Mesendoderm (in vitro differentiated cells): ENCODE measurements at regions not wholly inside any gene's neighbourhood (a gene's known extent, or its start where the extent isn't known, plus 50 kb on each side); places are given as distances from the start of the nearest gene placed in this dataset.

Experiments used
- DNase-seq: peaks from one replicate; pipeline ENCODE4 v3.0.0; 2013
- H2AK5ac ChIP-seq: 2 replicates; pipeline ENCODE4 v1.6.1; 2013; ENCODE audit warnings: low read length, inconsistent platforms
- H2BK120ac ChIP-seq: 2 replicates; pipeline ENCODE4 v1.6.1; 2013; ENCODE audit warnings: low read depth, mild to moderate bottlenecking, low read length, moderate library complexity, mixed read lengths
- H2BK15ac ChIP-seq: replicated peaks from 2 replicates; pipeline ENCODE4 v1.6.1; 2013; ENCODE audit warnings: low read depth, mild to moderate bottlenecking, moderate library complexity
- H2BK5ac ChIP-seq: 2 replicates; pipeline ENCODE4 v1.6.1; 2013; ENCODE audit warnings: low read length, inconsistent platforms
- H3K18ac ChIP-seq: 2 replicates; pipeline ENCODE4 v1.6.1; 2013; ENCODE audit warnings: mild to moderate bottlenecking, low read length, mixed read lengths
- H3K23ac ChIP-seq: one replicate; pipeline ENCODE4 v1.6.1; 2013; ENCODE audit warnings: low read length
- H3K27ac ChIP-seq: 2 replicates; pipeline ENCODE4 v1.5.1; 2013; ENCODE audit warnings: low read depth, mild to moderate bottlenecking, inconsistent platforms, low read length, moderate library complexity
- H3K27me3 ChIP-seq: 2 replicates; pipeline ENCODE4 v1.6.1; 2013; ENCODE audit warnings: low read length, control low read depth, mild to moderate bottlenecking, inconsistent platforms; ENCODE audit not compliant: insufficient read depth, poor library complexity
- H3K36me3 ChIP-seq: 2 replicates; pipeline ENCODE4 v1.6.1; 2013; ENCODE audit warnings: low read length, inconsistent platforms; ENCODE audit not compliant: control insufficient read depth, insufficient read depth
- H3K4ac ChIP-seq: one replicate; pipeline ENCODE4 v1.6.1; 2013; ENCODE audit warnings: low read depth, mild to moderate bottlenecking, low read length, moderate library complexity
- H3K4me1 ChIP-seq: 2 replicates; pipeline ENCODE4 v1.6.1; 2013; ENCODE audit warnings: low read depth, low read length, inconsistent platforms; ENCODE audit not compliant: control insufficient read depth
- H3K4me2 ChIP-seq: 2 replicates; pipeline ENCODE4 v1.6.1; 2013; ENCODE audit warnings: low read length
- H3K4me3 ChIP-seq: 2 replicates; pipeline ENCODE4 v1.5.1; 2013; ENCODE audit warnings: mild to moderate bottlenecking, low read length
- H3K56ac ChIP-seq: one replicate; pipeline ENCODE4 v1.6.1; 2013; ENCODE audit warnings: low read length
- H3K79me1 ChIP-seq: 2 replicates; pipeline ENCODE4 v1.6.1; 2013; ENCODE audit warnings: low read length, inconsistent platforms
- H3K79me2 ChIP-seq: 2 replicates; pipeline ENCODE4 v1.6.1; 2013; ENCODE audit warnings: mild to moderate bottlenecking, low read length; ENCODE audit not compliant: control insufficient read depth, insufficient read depth
- H3K9ac ChIP-seq: 2 replicates; pipeline ENCODE4 v1.6.1; 2013; ENCODE audit warnings: low read length, inconsistent platforms
- H4K5ac ChIP-seq: one replicate; pipeline ENCODE4 v1.6.1; 2013; ENCODE audit warnings: low read length
- H4K8ac ChIP-seq: one replicate; pipeline ENCODE4 v1.6.1; 2013; ENCODE audit warnings: low read depth, mild to moderate bottlenecking, control low read depth, low read length, moderate library complexity
- WGBS: extraction: QIAGEN DNeasy Blood & Tissue Kit; methylation state at CpG from one replicate; pipeline ENCODE4 v1.1.7; 2013; ENCODE audit warnings: low lambda C conversion rate, missing lambda C conversion rate; ENCODE audit not compliant: insufficient coverage; ENCODE audit errors: extremely low coverage; 5-methylcytosine and 5-hydroxymethylcytosine counted together

GRCh38 chr12:24066865-24067264 lies 117.4 kb upstream of the SOX5 start:
- H2BK15ac ChIP-seq, result no peak overlapping the region
- no peaks in the 10 kb centered on the region for H3K27me3 ChIP-seq
- H2AK5ac ChIP-seq, result no peak overlapping the region
- WGBS, result no CpG with 5 or more reads among the region's 2 CpGs
- H3K4me3 ChIP-seq, result no peak overlapping the region
- H3K27ac ChIP-seq, result no peak overlapping the region
- no peak overlapping the region for H4K8ac ChIP-seq
- no peak overlapping the region for H3K23ac ChIP-seq
- H3K4ac ChIP-seq, result no peak overlapping the region
- H3K79me2 ChIP-seq, result no peaks in the 10 kb centered on the region
- H4K5ac ChIP-seq, result no peak overlapping the region
- no peak overlapping the region for H2BK120ac ChIP-seq
- H2BK5ac ChIP-seq, result no peak overlapping the region
- H3K79me1 ChIP-seq, result no peaks in the 10 kb centered on the region
- no peak overlapping the region for H3K9ac ChIP-seq
- H3K4me1 ChIP-seq, result peaks cover 2% of the 10 kb centered on the region
- no peak overlapping the region for H3K18ac ChIP-seq
- no peaks in the 10 kb centered on the region for H3K36me3 ChIP-seq
- DNase-seq, result no peak
- H3K4me2 ChIP-seq, result no peak overlapping the region
- H3K56ac ChIP-seq, result no peak overlapping the region

- Histone ChIP-seq H4K5ac (no peak overlapping the region), H3K4ac (no peak overlapping the region), H3K56ac (no peak overlapping the region), H3K27me3 (no peaks in the 10 kb centered on the region), H2AK5ac (no peak overlapping the region), H3K27ac (no peak overlapping the region), H2BK120ac (no peak overlapping the region), H3K4me1 (peaks cover 2% of the 10 kb centered on the region), H3K23ac (no peak overlapping the region), H4K8ac (no peak overlapping the region), H3K79me1 (no peaks in the 10 kb centered on the region), H3K36me3 (no peaks in the 10 kb centered on the region), H3K18ac (no peak overlapping the region), H3K9ac (no peak overlapping the region), H3K4me2 (no peak overlapping the region), H2BK5ac (no peak overlapping the region), H2BK15ac (no peak overlapping the region), H3K4me3 (no peak overlapping the region), H3K79me2 (no peaks in the 10 kb centered on the region)
- DNase-seq, result no peak
Measured at GRCh38 chr12:24066097-24066496, 116.6 kb upstream of the SOX5 start.

GRCh38 chr12:24062642-24063245 lies 113.3 kb upstream of the SOX5 start:
- H2BK5ac ChIP-seq, result no peak overlapping the region
- no peaks in the 10 kb centered on the region for H3K79me1 ChIP-seq
- no peak overlapping the region for H2BK120ac ChIP-seq
- no peak overlapping the region for H4K8ac ChIP-seq
- DNase-seq, result no peak
- no peaks in the 10 kb centered on the region for H3K27me3 ChIP-seq
- H3K4me1 ChIP-seq, result no peaks in the 10 kb centered on the region
- no peak overlapping the region for H3K4me3 ChIP-seq
- no peak overlapping the region for H3K56ac ChIP-seq
- no CpG with 5 or more reads among the region's 1 CpG for WGBS
- H3K79me2 ChIP-seq, result no peaks in the 10 kb centered on the region
- H4K5ac ChIP-seq, result no peak overlapping the region
- no peak overlapping the region for H3K23ac ChIP-seq
- no peak overlapping the region for H2BK15ac ChIP-seq
- no peak overlapping the region for H3K9ac ChIP-seq
- no peaks in the 10 kb centered on the region for H3K36me3 ChIP-seq
- no peak overlapping the region for H3K4me2 ChIP-seq
- no peak overlapping the region for H3K4ac ChIP-seq
- H2AK5ac ChIP-seq, result no peak overlapping the region
- no peak overlapping the region for H3K27ac ChIP-seq
- no peak overlapping the region for H3K18ac ChIP-seq

- Histone ChIP-seq H3K18ac (no peak overlapping the region), H3K27me3 (no peaks in the 10 kb centered on the region), H4K5ac (no peak overlapping the region), H2BK15ac (no peak overlapping the region), H4K8ac (no peak overlapping the region), H3K79me1 (no peaks in the 10 kb centered on the region), H3K4me2 (no peak overlapping the region), H2BK5ac (no peak overlapping the region), H3K4me3 (no peak overlapping the region), H3K4ac (no peak overlapping the region), H3K56ac (no peak overlapping the region), H3K36me3 (no peaks in the 10 kb centered on the region), H3K27ac (no peak overlapping the region), H2AK5ac (no peak overlapping the region), H3K9ac (no peak overlapping the region), H3K79me2 (no peaks in the 10 kb centered on the region), H3K4me1 (no peaks in the 10 kb centered on the region), H3K23ac (no peak overlapping the region), H2BK120ac (no peak overlapping the region)
- WGBS, result no CpG with 5 or more reads among the region's 1 CpG
- DNase-seq, result no peak
Measured at GRCh38 chr12:24060089-24060488, 110.6 kb upstream of the SOX5 start.

GRCh38 chr12:24057920-24058476 lies 108.5 kb upstream of the SOX5 start:
- Histone ChIP-seq H3K18ac (no peak overlapping the region), H3K79me2 (no peaks in the 10 kb centered on the region), H3K9ac (no peak overlapping the region), H3K23ac (no peak overlapping the region), H3K27ac (no peak overlapping the region), H4K8ac (no peak overlapping the region), H3K27me3 (no peaks in the 10 kb centered on the region), H3K79me1 (no peaks in the 10 kb centered on the region), H3K56ac (no peak overlapping the region), H2AK5ac (no peak overlapping the region), H3K4me3 (no peak overlapping the region), H3K36me3 (no peaks in the 10 kb centered on the region), H3K4ac (no peak overlapping the region), H3K4me2 (no peak overlapping the region), H4K5ac (no peak overlapping the region), H3K4me1 (no peaks in the 10 kb centered on the region), H2BK5ac (no peak overlapping the region), H2BK120ac (no peak overlapping the region), H2BK15ac (no peak overlapping the region)
- no peak for DNase-seq
- no CpG with 5 or more reads among the region's 4 CpGs for WGBS

- Histone ChIP-seq H3K36me3 (no peaks in the 10 kb centered on the region), H2AK5ac (no peak overlapping the region), H3K23ac (no peak overlapping the region), H2BK15ac (no peak overlapping the region), H3K79me2 (no peaks in the 10 kb centered on the region), H3K79me1 (no peaks in the 10 kb centered on the region), H4K5ac (no peak overlapping the region), H3K9ac (no peak overlapping the region), H2BK5ac (no peak overlapping the region), H3K4ac (no peak overlapping the region), H3K56ac (no peak overlapping the region), H2BK120ac (no peak overlapping the region), H3K4me2 (no peak overlapping the region), H3K4me1 (no peaks in the 10 kb centered on the region), H3K18ac (no peak overlapping the region), H3K27me3 (no peaks in the 10 kb centered on the region), H4K8ac (no peak overlapping the region), H3K27ac (no peak overlapping the region), H3K4me3 (no peak overlapping the region)
- WGBS, result no CpG with 5 or more reads among the region's 1 CpG
- no peak for DNase-seq
Measured at GRCh38 chr12:24055747-24056146, 106.3 kb upstream of the SOX5 start.
